K562 (cell line): ENCODE measurements at regions not wholly inside any gene's neighbourhood (a gene's known extent, or its start where the extent isn't known, plus 50 kb on each side); places are given as distances from the start of the nearest gene placed in this dataset.
"Not testable (repeated sequence)": the region's sequence is repeated elsewhere in the genome, so short reads cannot be mapped to it uniquely, and the experiment has no call there.

ENCODE experiments used
- ATAC-seq: fragments of 200-7000 bp; cut with Tn5 transposase; 3 replicates; pipeline ENCODE4 v1.9.1; 2020; ENCODE audit warnings: moderate library complexity
- BruUV-seq: library from RNA; stranded (reverse); fragments of 400-500 nt; replicated peaks from 2 replicates; lab custom pipeline; 2021; lab: Mats Ljungman, UMichigan
- CTCF ChIA-PET: fragments of 300-600 bp; formaldehyde crosslinking; extraction: SDS; loops from one replicate; lab custom pipeline; 2021; ENCODE audit warnings: low intra/inter-chr PET ratio; lab: Yijun Ruan, JAX
- POLR2A ChIA-PET: fragments of 300-600, 350-650 bp; sonication (Branson Sonifier 250); formaldehyde crosslinking; extraction: SDS; loops from one replicate; lab custom pipeline; 2021; ENCODE audit warnings: antibody characterized with exemption, inconsistent platforms; lab: Yijun Ruan, JAX
- DNase-seq, 4 experiments: peaks; one replicate each; pipeline versions ENCODE4 v3.0.0 to v3.0.0-alpha.2; 2011 to 2018; ENCODE audit warnings: low spot score in 3 of 4, mixed read lengths in 3 of 4; ENCODE audit errors: extremely low read depth in 1 of 4
- FAIRE-seq: peaks from 2 replicates; lab custom pipeline; 2011; peaks lifted over from hg19 to GRCh38; lab: Jason Lieb, UNC
- H2AFZ ChIP-seq: 2 replicates; pipeline ENCODE4 v1.6.0; 2011; ENCODE audit warnings: low read depth, low read length, control low read depth, inconsistent platforms
- H3K27ac ChIP-seq: fragments of 200-600 bp; 3 replicates; pipeline ENCODE4 v1.8.0; 2011; ENCODE audit warnings: low read depth, mild to moderate bottlenecking, control low read depth, inconsistent platforms, low read length, moderate library complexity, mixed read lengths; ENCODE audit errors: extremely low read depth
- H3K27me3 ChIP-seq, 2 experiments: fragments of 300-600 bp in 1 of 2; 2 replicates in 1 of 2; 3 replicates in 1 of 2; pipeline versions ENCODE4 v1.6.0 to v1.8.0; 2011; ENCODE audit warnings: inconsistent platforms in 2 of 2, low read length in 2 of 2, mild to moderate bottlenecking in 1 of 2, mixed read lengths in 1 of 2, moderate library complexity in 1 of 2; ENCODE audit not compliant: control insufficient read depth in 2 of 2, insufficient read depth in 2 of 2
- H3K36me3 ChIP-seq: fragments of 300-600 bp; 3 replicates; pipeline ENCODE4 v1.8.0; 2011; ENCODE audit warnings: mild to moderate bottlenecking, low read length, inconsistent platforms; ENCODE audit not compliant: control insufficient read depth, insufficient read depth
- H3K4me1 ChIP-seq, 2 experiments: fragments of 200-600 bp in 1 of 2; replicated peaks in 1 of 2; 2 replicates in 1 of 2; 3 replicates in 1 of 2; pipeline versions ENCODE4 v1.5.1 to v1.8.0; 2011; ENCODE audit warnings: inconsistent platforms in 2 of 2, low read length in 2 of 2, mild to moderate bottlenecking in 1 of 2, mixed read lengths in 1 of 2, moderate library complexity in 1 of 2; ENCODE audit not compliant: control insufficient read depth in 2 of 2, insufficient read depth in 2 of 2
- H3K4me2 ChIP-seq: 2 replicates; pipeline ENCODE4 v1.6.1; 2011; ENCODE audit warnings: low read length, control low read depth, inconsistent platforms, mixed read lengths; ENCODE audit not compliant: insufficient read depth
- H3K4me3 ChIP-seq: fragments of 200-600 bp; sonication (generic), shearing (Covaris generic); 2 replicates; pipeline ENCODE4 v1.5.1; 2016; ENCODE audit warnings: control low read depth, inconsistent platforms
- H3K79me2 ChIP-seq: fragments of 200-600 bp; 3 replicates; pipeline ENCODE4 v1.8.0; 2011; ENCODE audit warnings: low read length, inconsistent platforms; ENCODE audit not compliant: control insufficient read depth, insufficient read depth
- H3K9ac ChIP-seq, 2 experiments: 2 replicates each; pipeline versions ENCODE4 v1.6.0 to v1.6.1; 2011; ENCODE audit warnings: low read depth in 2 of 2, low read length in 2 of 2, control low read depth in 1 of 2, inconsistent platforms in 1 of 2, mild to moderate bottlenecking in 1 of 2, mixed read lengths in 1 of 2; ENCODE audit not compliant: insufficient read depth in 1 of 2
- H3K9me1 ChIP-seq: one replicate; pipeline ENCODE4 v1.6.0; 2011; ENCODE audit warnings: inconsistent platforms, mild to moderate bottlenecking, low read length, moderate library complexity; ENCODE audit not compliant: control insufficient read depth, insufficient read depth
- H3K9me3 ChIP-seq: replicated peaks from 2 replicates; pipeline ENCODE4 v1.5.1; 2011; ENCODE audit warnings: low read depth, low read length, inconsistent platforms; ENCODE audit not compliant: control insufficient read depth, insufficient read depth
- H4K20me1 ChIP-seq: replicated peaks from 2 replicates; pipeline ENCODE4 v1.6.1; 2011; ENCODE audit warnings: low read length, inconsistent platforms, mixed read lengths; ENCODE audit not compliant: control insufficient read depth, insufficient read depth
- BCOR ChIP-seq: fragments of 450-650 bp; IDR thresholded peaks from 2 replicates; pipeline ENCODE4 v1.6.1; 2016
- RBM25 ChIP-seq: fragments of 200-400 bp; formaldehyde crosslinking; IDR thresholded peaks from 2 replicates; pipeline ENCODE4 v1.6.1; 2018; ENCODE audit warnings: low read length, low read depth, moderate library complexity; ENCODE audit not compliant: severe bottlenecking
- RHOXF2B ChIP-seq: fragments of 250-450 bp; sonication (Bioruptor Pico); conservative IDR thresholded peaks from 2 replicates; pipeline ENCODE4 v1.5.1; 2021
- ZNF146 ChIP-seq: IDR thresholded peaks from one replicate; pipeline ENCODE4 v1.6.1; 2018; ENCODE audit warnings: missing compliant biosample characterization; ENCODE audit not compliant: unreplicated experiment
- WGBS: fragments of 100-300 bp; shearing (Covaris generic); methylation state at CpG from one replicate; pipeline ENCODE4 v1.1.6; 2016; ENCODE audit warnings: low coverage, mixed read lengths; ENCODE audit not compliant: insufficient coverage; ENCODE audit errors: missing lambda C conversion rate; 5-methylcytosine and 5-hydroxymethylcytosine counted together
- in situ Hi-C: fragments of 300-500 bp; cut with MboI; formaldehyde crosslinking; loops from 4 replicates; pipeline ENCODE4 v1.15.0; 2018; ENCODE audit warnings: inconsistent platforms, mixed read lengths
- intact Hi-C: fragments of 100-400 bp; cut with micrococcal nuclease; formaldehyde crosslinking; loops from 2 replicates; pipeline ENCODE4 v1.14.2; 2022

- no peak overlapping the region for H2AFZ ChIP-seq
- H3K27me3 ChIP-seq, result no peaks in the 10 kb centered on the region; a peak in 1 of 5 replicates
- no peak overlapping the region for H3K9ac ChIP-seq
- BruUV-seq, result no TSS peak
- H3K27ac ChIP-seq, result no peak overlapping the region
- CTCF ChIA-PET, result no interaction called here
- POLR2A ChIA-PET, result no interaction called here
- H4K20me1 ChIP-seq, result no peaks in the 10 kb centered on the region
- H3K9me1 ChIP-seq, result no peaks in the 10 kb centered on the region
- no peaks in the 10 kb centered on the region for H3K9me3 ChIP-seq
- H3K4me2 ChIP-seq, result no peak overlapping the region
- peak; percentile 91 for TF ChIP-seq ZNF146 (CRISPR knock-in tag)
- TF ChIP-seq RHOXF2B (CRISPR knock-in tag), result no peak
- TF ChIP-seq RBM25, result peak; percentile 35
- 0 out of 2 replicates have a peak, but pooled peaks have one; percentile 27 for TF ChIP-seq BCOR
- DNase-seq, result no peak
- no peaks in the 10 kb centered on the region for H3K36me3 ChIP-seq
- no peak overlapping the region for H3K4me3 ChIP-seq
- peaks cover 12% of the 10 kb centered on the region in 2 experiments; a peak in 4 of 5 replicates for H3K4me1 ChIP-seq
- no peaks in the 10 kb centered on the region for H3K79me2 ChIP-seq
- 41% methylated on average over 2 of the region's 2 CpGs for WGBS
- ATAC-seq, result no peak
- no peak for FAIRE-seq
- in situ Hi-C loops, result no loop called here
- intact Hi-C loops, result no loop called here
These were observed 105.9 kb upstream of the PIAS1 start for GRCh38 chr15:67948215-67948614.

- H3K9me1 ChIP-seq, H3K4me1 ChIP-seq, H3K27ac ChIP-seq, H3K79me2 ChIP-seq, CTCF ChIA-PET, FAIRE-seq, H3K36me3 ChIP-seq, H3K9ac ChIP-seq, H3K4me2 ChIP-seq, intact Hi-C loops, H2AFZ ChIP-seq, H3K9me3 ChIP-seq, DNase-seq, H3K4me3 ChIP-seq, H4K20me1 ChIP-seq, ATAC-seq, H3K27me3 ChIP-seq, BruUV-seq, in situ Hi-C loops: not testable (repeated sequence)
- whole genome bisulfite sequencing, result 13% methylated on average over 3 of the region's 3 CpGs
- POLR2A ChIA-PET, result interaction anchor here (0.7 kb wide), 1 partner anchor 180 kb away, joined by 3 read pairs; no protein-coding TSS in a partner anchor
These were observed 102.9 kb upstream of the PIAS1 start for GRCh38 chr15:67951187-67951586.
